ENCODE measurements at regions not wholly inside any gene's neighbourhood (a gene's known extent, or its start where the extent isn't known, plus 50 kb on each side); places are given as distances from the start of the nearest gene placed in this dataset.

DNA sequence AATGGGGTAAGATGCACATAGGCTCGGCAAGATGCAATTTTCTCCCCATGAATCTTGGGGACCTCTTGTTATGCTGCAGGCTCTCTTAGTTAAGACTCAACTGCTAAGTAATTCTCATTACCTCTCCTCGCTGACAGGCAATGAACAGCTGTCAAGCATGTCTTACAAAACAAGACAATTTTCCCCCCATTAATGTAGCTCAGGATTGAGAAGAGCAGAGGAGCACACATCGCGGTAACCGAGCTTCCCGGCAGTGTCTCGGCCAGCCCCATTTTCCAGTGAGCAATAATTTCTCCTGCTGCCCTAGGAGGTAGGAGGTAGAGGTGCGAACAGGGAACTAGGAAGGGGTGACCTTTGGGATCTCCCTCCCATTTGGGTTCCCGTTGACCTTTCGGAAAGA lies 272.1 kb downstream of the HAPSTR1 start:
- TF ChIP-seq, protein P1, sequence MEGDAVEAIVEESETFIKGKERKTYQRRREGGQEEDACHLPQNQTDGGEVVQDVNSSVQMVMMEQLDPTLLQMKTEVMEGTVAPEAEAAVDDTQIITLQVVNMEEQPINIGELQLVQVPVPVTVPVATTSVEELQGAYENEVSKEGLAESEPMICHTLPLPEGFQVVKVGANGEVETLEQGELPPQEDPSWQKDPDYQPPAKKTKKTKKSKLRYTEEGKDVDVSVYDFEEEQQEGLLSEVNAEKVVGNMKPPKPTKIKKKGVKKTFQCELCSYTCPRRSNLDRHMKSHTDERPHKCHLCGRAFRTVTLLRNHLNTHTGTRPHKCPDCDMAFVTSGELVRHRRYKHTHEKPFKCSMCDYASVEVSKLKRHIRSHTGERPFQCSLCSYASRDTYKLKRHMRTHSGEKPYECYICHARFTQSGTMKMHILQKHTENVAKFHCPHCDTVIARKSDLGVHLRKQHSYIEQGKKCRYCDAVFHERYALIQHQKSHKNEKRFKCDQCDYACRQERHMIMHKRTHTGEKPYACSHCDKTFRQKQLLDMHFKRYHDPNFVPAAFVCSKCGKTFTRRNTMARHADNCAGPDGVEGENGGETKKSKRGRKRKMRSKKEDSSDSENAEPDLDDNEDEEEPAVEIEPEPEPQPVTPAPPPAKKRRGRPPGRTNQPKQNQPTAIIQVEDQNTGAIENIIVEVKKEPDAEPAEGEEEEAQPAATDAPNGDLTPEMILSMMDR (IDR thresholded peaks at IDR 0.05), result no peak
- no peak for TF ChIP-seq POLR2A (IDR thresholded peaks at IDR 0.05)
